SHP77 (cell line): ENCODE measurements at regions not wholly inside any gene's neighbourhood (a gene's known extent, or its start where the extent isn't known, plus 50 kb on each side); places are given as distances from the start of the nearest gene placed in this dataset.

ENCODE experiments used
- DNase-seq, 2 experiments: peaks; one replicate each; lab custom pipeline; 2025; lab: John Stamatoyannopoulos, UW

- no peak for DNase-seq
Observed at GRCh38 chr13:47241446-47241845, 344.6 kb upstream of the HTR2A start.

- DNase-seq, result no peak
Observed at GRCh38 chr13:47239025-47239424, 342.2 kb upstream of the HTR2A start.

- no peak for DNase-seq
Observed at GRCh38 chr13:47237571-47237970, 340.7 kb upstream of the HTR2A start.

GRCh38 chr13:47233734-47234133 is 336.9 kb upstream of the HTR2A start:
- no peak for DNase-seq

GRCh38 chr13:47232516-47232915 is 335.7 kb upstream of the HTR2A start:
- no peak for DNase-seq

GRCh38 chr13:47230155-47230554 is 333.3 kb upstream of the HTR2A start:
- no peak for DNase-seq

- no peak for DNase-seq
Observed at GRCh38 chr13:47226516-47226915, 329.7 kb upstream of the HTR2A start.

GRCh38 chr13:47220453-47221140 is 323.7 kb upstream of the HTR2A start:
- DNase-seq, result no peak

GRCh38 chr13:47218611-47219010 is 321.8 kb upstream of the HTR2A start:
- DNase-seq, result no peak

GRCh38 chr13:47216176-47216822 is 319.4 kb upstream of the HTR2A start:
- no peak for DNase-seq

GRCh38 chr13:47215736-47216135 is 318.9 kb upstream of the HTR2A start:
- DNase-seq, result no peak

- DNase-seq, result no peak
Observed at GRCh38 chr13:47213047-47213446, 316.2 kb upstream of the HTR2A start.

GRCh38 chr13:47211106-47211505 is 314.3 kb upstream of the HTR2A start:
- DNase-seq, result no peak

- no peak for DNase-seq
Observed at GRCh38 chr13:47206111-47206510, 309.3 kb upstream of the HTR2A start.

GRCh38 chr13:47190696-47191305 is 293.9 kb upstream of the HTR2A start:
- no peak for DNase-seq

GRCh38 chr13:47188802-47189201 is 291.9 kb upstream of the HTR2A start:
- DNase-seq, result no peak

- DNase-seq, result no peak
Observed at GRCh38 chr13:47186471-47186870, 289.6 kb upstream of the HTR2A start.

GRCh38 chr13:47184321-47184720 is 287.5 kb upstream of the HTR2A start:
- DNase-seq, result no peak

GRCh38 chr13:47179321-47179720 is 282.5 kb upstream of the HTR2A start:
- no peak for DNase-seq

GRCh38 chr13:47178090-47178950 is 281.5 kb upstream of the HTR2A start:
- no peak for DNase-seq

- DNase-seq, result no peak
Observed at GRCh38 chr13:47175172-47175866, 278.5 kb upstream of the HTR2A start.

GRCh38 chr13:47170971-47171370 is 274.1 kb upstream of the HTR2A start:
- no peak for DNase-seq
